22Rv1 (cell line): ENCODE measurements at regions not wholly inside any gene's neighbourhood (a gene's known extent, or its start where the extent isn't known, plus 50 kb on each side); places are given as distances from the start of the nearest gene placed in this dataset.

Experiments used
- ZFX ChIP-seq: fragments of 450-650 bp; IDR thresholded peaks from 2 replicates; pipeline ENCODE4 v1.6.1; 2017; ENCODE audit warnings: antibody characterized with exemption, borderline replicate concordance
- TF ChIP-seq, protein P1 (sequence below): fragments of 450-650 bp; IDR thresholded peaks from 2 replicates; pipeline ENCODE4 v1.5.1; 2017; ENCODE audit warnings: mild to moderate bottlenecking

DNA sequence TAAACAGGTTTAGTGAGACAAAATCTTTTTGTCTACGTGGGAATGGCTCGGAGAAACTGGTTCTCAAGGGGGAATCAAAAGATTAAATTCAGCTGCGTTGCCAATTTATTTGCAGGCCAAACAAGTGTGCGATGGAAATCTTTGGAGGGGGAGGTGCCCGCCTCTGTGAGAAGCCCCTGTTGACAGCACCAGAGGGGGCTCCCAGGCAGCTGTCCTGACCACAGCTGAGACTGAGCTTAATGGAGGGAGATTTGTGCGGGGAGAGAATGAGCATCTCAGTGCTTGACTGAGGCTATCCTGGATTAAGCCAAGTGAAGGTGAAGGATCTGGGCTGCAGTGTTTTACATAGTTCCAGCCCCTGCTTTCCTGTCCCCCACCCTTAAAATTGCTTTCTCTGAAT lies 169.7 kb downstream of the ATG4C start:
- TF ChIP-seq, protein P1, sequence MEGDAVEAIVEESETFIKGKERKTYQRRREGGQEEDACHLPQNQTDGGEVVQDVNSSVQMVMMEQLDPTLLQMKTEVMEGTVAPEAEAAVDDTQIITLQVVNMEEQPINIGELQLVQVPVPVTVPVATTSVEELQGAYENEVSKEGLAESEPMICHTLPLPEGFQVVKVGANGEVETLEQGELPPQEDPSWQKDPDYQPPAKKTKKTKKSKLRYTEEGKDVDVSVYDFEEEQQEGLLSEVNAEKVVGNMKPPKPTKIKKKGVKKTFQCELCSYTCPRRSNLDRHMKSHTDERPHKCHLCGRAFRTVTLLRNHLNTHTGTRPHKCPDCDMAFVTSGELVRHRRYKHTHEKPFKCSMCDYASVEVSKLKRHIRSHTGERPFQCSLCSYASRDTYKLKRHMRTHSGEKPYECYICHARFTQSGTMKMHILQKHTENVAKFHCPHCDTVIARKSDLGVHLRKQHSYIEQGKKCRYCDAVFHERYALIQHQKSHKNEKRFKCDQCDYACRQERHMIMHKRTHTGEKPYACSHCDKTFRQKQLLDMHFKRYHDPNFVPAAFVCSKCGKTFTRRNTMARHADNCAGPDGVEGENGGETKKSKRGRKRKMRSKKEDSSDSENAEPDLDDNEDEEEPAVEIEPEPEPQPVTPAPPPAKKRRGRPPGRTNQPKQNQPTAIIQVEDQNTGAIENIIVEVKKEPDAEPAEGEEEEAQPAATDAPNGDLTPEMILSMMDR: no peak
- no peak for TF ChIP-seq ZFX
